ENCODE measurements at regions not wholly inside any gene's neighbourhood (a gene's known extent, or its start where the extent isn't known, plus 50 kb on each side); places are given as distances from the start of the nearest gene placed in this dataset.
"Not testable (repeated sequence)": the region's sequence is repeated elsewhere in the genome, so short reads cannot be mapped to it uniquely, and the experiment has no call there.

DNA sequence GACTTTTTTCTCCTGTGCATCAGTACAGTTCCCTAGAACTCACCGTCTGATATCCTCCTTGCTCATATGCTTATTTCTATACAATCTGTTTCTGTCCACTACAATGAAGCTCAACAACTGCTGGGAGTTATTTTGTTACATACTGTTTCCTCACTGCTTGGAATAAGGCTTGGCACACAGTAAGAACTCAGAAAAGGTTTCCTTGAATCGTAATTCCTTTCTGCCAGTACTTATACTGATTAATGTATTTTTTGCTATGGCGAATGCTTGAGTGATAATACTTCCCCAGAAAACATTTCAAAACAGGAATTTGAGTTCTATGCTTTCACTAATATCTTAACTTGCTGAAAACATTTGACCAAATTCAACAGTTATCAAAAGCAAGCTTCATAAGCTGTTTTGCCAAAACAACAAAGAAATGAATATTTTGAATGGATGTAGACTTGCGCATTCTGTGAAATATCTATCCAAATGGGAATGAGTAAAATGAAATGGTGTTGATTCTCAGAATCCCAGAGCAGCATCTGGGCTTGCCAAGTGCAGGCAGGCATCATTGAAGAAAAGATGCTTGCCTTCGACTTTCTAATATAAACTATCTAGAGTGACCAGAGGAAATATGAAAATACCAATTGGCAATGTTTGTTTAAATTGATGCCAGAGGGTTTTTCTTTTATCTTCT, 286.3 kb downstream of the RAP2B start:
- peak; percentile 16 for DNase-seq

DNA sequence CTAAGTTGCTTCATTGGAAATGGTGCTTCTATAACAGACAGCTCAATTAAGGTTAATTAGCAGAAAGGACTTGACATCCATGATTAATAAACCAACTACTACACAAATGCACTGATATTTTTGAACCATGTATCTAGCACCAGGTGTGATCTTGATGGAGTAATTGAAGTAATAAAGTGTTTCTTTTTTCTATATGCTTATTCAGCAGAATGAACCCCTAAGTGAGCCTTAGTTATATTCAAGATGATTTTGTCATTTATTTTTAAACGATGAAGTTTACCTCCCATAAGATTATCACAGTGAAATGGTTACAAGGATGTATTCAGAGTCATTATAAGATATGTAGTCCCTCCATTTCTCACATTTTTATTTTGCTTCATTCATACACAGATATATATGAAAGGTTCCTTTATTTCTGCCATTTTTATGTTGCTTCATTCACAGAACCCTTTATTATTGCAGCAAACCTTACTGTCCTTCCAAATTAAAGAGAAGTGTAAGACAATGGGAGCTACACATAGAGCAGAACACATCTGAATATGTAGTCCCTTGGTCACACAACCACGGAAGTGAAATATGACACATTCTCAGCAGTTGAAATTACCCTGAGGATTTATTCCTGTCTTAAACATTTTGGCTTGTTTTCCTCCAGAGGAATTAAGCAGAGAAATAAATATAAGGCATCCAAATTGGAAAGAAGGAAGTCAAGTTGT, 295.0 kb downstream of the RAP2B start:
- no peak for DNase-seq

DNA sequence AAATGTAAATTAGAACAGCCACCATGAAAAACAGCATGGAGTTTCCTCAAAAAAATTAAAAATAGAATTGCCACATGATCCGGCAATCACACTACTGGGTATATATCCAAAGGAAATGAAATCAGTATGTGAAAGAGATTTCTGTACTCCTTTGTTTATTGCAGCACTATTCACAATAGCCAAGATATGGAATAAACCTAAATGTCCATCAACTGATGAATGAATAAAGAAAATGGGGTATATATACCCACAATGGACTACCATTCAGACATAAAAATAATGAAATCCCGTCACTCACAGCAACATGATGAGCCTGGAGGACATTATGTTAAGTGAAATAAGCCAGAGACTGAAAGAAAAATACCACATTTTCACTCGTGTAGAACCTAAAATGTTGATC, 296.9 kb downstream of the RAP2B start:
- no peak for DNase-seq

DNA sequence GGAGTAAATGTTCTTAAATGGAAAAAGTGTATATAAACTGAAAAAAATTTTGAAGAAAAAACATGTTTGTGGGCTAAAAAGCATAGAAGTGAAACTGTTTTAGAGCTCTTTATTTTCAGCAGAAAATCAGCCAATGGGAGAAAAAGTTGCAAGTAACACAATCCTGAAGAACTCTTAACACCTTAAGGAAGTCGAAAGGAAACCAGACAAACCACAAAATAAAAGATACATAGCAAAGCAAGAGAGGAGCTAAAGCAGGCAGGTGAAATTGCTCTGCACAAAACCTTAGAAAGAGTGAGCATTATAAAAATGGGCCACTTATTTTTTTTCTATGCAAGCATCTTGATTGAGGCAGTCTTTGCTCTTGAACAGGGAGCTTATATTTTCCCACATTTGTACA, 300.5 kb downstream of the RAP2B start:
- no peak for DNase-seq

DNA sequence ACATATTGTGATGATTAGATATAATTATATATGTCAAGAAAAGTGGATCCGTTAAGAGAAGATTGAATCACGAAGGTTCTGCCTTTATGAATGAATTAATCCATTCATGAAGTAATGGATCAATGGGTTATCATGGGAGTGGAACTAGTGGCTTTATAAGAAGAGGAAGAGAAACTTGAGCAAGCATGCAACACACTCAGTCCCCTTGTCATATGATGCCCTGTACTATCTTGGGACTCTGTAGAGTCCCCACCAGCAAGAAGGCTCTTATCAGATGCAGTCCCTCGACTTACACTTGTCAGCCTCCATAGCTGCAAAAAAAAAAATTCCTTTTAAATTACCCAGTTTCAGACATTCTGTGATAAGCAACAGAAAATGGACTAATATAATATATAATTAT, 301.9 kb downstream of the RAP2B start:
- no peak for DNase-seq

DNA sequence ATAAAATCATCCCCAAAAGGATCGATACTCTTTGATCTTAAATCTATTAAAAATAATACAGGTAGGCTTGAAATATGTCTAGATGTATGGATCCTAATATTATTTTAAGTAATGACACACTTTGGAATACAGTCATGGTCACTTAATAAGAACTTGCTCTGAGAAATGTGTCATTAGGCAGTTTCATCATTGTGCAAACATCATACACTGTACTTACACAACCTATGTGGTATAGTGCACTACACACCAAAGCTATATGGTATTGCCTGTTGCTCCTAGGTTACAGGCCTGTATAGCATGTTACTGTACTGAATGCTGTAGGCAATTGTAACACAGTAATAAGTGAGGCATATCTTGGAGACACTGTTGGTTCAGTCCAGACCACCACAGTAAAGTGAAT, 307.1 kb downstream of the RAP2B start:
- DNase-seq = no peak

DNA sequence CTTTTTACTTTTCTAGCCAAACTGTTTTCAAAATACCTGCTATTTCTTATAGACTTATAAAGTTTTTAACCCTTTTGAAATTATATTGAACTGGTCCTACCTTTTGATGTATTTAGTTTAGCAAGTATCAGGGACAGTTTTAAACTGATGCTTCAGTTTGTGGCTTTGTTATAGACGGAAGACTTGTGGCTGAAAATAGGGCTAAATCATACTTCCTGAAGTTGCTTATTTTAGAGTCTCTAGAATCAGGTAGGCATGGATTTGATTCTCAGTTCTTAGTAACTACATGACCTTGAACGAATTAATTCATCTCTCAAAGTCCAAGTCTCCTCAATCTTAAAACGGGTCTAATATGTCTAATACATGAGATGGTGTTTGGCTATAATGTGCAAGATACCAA, 322.8 kb downstream of the RAP2B start:
- DNase-seq = no peak

DNA sequence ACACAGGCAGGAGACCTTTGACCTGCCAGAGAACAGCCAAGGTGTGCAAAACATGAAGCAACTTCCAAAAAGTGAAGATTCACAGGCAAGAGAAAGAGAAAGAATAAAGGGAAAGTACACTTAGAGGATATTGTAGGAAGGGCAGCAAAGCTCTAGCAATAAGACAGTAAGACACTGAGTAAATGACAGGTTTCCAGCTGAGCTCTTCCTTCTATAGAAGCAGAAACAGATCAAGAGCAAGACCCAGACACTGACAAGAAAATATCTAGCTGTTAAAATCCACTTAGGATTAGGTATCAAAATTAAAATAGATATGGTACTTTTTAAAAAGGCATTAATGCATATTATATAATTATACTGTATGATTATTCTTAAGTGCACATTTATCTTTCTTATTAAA, 333.4 kb downstream of the RAP2B start:
- DNase-seq = no peak

DNA sequence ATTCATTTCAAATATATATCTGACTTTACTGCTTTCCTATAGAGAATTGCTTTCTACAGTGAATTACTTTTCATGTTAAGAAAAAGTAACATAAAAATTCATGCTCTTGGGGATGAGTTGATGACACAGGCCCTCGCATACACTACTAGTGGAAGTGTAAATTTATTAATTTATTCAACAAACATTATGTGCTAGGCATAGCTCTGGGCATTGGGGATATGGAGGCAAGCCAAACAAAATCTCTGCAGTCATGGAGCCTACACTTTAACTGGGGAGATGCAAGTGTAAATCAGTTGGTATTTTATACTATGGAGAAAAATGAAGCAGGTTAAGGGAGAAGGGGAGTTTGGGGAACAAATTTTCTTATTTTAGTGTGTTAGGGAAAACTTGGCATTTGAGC, 340.7 kb downstream of the RAP2B start:
- DNase-seq = no peak

DNA sequence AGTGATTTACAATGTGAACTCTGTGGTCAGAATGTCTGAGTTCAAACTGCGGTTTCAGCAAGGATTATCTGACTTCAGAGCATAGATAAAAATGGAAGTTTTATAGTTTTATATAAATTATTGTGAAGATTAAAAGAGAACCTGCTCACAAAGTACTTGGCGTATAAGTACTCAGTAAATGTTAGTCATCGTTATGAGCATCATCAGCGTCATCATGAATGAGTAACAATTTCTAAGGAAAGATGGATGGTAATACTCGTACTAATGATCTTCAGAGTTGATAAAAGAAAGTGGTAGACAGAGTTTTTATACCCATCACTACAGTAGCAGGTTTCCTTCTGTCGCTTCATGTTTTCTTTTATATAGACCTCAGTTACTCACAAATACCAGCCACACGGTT, 341.8 kb downstream of the RAP2B start:
- no peak for DNase-seq

DNA sequence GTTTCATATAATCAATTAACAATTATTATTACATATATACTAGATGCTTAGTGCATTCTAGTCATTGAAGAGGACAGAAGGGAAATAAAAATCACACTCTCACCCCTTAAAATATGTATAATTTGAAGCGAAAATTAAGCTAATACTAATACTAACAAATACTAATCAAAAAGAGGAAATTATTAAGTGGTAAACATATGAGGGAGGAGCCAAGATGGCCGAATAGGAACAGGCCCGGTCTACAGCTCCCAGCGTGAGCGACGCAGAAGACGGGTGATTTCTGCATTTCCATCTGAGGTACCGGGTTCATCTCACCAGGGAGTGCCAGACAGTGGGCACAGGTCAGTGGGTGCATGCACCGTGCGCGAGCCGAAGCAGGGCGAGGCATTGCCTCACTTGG, 344.2 kb downstream of the RAP2B start:
- DNase-seq = not testable (repeated sequence)

DNA sequence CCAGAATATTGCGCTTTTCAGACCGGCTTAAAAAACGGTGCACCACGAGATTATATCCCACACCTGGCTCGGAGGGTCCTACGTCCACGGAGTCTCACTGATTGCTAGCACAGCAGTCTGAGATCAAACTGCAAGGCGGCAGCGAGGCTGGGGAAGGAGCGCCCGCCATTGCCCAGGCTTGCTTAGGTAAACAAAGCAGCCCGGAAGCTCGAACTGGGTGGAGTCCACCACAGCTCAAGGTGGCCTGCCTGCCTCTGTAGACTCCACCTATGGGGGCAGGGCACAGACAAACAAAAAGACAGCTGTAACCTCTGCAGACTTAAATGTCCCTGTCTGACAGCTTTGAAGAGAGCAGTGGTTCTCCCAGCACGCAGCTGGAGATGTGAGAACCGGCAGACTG, 344.7 kb downstream of the RAP2B start:
- not testable (repeated sequence) for DNase-seq

DNA sequence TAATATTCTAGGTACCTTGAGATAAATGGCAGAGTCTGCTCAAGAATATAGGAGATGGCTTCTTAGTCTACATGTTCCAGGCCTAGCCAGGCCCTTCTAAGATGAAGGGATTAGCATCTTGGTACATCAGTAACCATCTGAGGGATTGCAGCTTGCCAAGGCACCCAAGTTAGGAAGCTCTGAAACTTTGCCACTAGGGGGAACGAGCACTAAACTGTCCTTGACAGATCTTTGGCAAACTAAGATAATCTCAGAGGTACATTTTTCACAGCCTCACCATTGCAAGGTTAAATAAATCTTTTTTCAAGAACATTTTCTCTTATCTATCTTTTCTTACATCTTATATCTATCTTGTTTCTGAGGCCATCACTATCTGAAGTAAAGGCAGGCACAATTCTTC, 351.2 kb downstream of the RAP2B start:
- DNase-seq = no peak

DNA sequence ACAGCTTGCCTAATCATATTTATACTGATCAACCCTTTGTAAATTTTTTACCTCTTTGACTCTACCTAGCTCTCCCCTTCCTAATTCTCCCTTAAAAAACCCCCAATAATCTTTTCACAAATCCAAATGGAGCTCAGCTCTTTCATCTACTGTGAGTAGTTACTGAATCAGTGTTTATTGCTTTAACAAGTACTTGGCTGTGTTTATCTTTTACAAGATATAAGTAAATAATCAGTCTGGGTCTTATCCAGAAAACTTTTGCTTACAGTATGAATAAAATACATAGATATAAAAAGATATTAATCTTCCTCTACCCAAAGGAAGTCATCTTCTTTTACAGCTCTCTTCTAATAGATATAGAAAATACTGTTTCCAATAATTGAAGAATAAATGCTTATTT, 366.4 kb downstream of the RAP2B start:
- no peak for DNase-seq

DNA sequence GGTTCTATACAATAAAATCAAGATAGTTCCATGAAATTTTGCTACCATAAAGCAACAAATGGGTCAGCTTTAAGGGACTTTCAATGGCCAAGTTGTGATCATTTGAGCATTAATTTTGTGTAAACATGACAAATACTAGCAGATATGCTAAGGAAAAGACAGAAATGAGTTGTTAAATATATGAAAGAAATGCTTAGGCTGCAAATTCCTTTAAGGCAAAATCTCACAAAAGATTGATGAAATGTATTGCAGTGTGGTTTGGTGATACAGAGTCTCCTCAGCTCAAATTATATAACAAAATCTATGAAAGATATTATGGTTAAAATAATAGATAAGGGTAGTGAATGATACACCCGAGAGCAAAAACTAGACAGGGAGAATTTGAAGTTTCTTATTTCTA, 377.2 kb downstream of the RAP2B start:
- no peak for DNase-seq

DNA sequence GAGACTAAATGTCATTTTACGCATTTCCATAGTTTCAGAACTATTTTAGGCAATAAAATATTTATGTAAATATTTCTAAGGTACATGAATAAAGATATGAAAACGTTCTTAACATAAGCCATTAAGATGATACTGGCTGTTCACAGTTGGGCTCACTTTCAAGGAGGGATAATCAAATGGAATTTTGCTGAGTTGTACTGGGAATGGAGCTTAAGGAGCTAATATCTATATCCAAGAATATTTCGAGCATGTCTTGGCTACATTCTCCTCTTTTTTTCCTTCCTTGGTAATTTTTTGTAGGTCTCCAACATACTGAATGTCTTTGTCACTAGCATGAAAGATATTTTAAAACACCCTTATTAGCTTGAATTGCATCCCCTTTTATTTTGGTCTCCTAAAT, 383.4 kb downstream of the RAP2B start:
- DNase-seq = no peak

DNA sequence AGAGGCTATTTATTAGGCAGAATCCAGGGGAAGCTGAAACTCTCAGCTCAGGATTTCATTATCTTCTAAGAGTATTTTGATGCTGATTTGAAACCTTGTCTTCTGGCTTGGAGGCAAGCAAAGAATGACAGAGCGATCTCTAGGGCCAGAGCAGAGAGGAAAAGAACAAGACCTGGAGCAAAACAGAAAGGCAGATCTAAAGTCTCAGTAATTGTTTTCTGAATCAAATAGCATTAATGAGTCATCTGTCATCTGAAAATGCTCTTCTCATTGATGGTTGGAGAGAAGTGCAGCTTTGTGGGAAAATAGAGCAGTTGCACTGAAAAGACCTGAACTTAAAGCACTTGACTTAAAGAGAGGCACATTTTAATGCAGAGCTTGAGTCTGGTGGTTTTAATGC, 385.9 kb downstream of the RAP2B start:
- DNase-seq = no peak

DNA sequence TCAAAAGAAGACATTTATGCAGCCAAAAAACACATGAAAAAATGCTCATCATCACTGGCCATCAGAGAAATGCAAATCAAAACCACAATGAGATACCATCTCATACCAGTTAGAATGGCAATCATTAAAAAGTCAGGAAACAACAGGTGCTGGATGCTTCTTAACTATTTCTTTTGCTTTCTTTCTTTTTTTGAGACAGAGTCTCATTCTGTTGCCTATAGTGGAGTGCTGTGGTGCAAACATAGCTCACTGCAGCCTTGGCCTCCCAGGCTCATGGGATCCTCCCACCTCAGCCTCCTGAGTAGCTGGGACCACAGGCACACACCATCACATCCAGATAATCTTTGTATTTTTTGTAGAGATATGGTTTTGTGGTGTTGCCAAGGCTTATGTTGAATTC, 387.7 kb downstream of the RAP2B start:
- not testable (repeated sequence) for DNase-seq

DNA sequence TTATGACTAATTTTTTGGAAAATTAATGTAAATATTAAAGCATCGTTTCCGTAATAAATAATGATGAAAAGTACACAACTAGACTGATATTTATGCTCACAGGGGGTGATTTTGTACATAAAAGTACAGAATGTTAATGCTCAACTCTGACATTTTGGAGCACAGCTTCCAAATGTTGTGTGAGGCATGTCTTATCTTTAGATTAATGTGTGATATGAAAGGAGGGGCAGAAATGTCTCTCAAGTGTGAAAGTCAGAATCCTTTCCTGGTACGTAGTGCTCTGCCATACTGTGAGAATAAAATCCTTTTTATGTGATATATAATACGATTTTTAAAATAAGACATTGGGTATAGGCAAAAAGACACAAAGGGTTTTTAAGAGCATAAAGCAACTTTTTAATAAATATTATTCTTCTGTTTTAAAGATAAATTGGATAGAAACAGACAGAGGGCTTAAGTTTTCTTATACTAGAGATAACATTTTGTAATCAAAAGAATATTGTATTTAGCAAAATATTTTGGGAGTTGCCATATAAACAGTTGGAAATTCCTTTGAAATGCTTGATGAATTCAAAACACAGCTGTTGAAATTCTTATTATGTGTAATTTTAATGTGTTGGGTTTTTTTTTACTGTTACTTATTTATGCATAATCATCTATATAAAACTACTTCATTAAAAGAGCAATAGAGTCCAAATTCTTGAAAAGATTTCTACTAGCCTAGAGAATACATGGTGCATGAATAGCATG, 389.7 kb downstream of the RAP2B start:
- DNase-seq = no peak

DNA sequence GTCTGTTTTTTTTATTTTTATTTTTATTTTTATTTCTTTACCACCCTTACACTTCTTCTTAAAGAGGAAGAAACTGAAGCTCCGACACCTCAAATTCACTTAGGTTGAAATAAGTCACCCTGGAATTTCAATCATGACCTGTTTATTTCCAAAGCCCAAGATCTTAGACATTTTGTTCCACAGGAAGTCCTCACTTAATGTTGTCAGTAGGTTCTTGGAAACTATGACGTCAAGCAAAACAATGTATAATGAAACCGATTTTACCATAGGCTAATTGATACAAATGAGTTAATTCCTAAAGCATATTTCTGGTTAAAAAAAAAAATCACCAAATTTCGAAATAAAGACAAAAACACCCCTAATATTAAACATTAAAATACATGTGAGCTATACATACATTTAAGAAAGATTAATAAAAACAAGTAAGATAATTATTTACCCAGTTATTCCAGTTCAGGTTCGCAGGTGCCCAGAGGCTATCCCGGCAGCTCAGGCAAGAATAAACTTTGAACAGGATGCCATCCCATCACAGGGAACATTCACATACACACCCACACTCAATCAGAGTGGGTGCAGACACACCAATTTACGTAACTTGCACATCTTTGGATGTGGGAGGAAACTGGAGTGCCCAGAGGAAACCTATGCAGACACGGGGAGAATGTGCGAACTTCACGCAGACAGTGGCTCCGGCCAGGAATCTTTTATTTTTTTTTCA, 391.0 kb downstream of the RAP2B start:
- no peak for DNase-seq

DNA sequence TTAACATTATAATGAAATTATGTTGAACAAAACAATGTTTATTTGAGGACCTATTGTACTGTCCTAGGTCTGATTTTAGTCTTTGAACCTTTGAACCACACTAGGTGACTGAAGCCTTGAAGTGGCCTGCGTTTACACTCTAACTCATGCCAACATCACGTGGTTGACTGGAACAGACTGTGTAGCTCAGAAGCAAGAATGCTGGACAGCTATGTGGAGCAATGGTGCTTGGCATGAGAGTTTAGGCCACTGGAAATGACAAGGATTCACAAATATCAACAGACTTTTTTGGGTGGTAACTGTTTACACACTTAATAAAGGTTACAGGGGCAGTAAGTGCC, 391.5 kb downstream of the RAP2B start:
- DNase-seq = no peak

DNA sequence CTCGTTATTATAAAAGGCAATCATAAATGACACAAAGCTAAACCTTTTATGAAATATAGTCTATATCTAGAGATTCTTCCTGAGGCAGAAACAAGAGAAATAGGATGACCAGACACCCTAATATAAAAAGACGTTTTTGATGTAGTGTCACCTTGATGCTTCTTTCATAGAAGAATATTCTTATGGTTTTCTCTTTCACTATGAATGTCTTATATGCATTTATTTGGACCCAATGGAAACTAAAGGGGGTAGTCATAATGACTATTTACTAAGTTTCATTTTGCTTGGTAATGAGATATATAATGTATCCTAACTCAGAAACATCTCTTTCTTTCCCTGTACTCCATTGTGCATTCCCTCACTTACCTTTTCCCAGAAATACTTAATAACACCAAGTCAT, 393.9 kb downstream of the RAP2B start:
- DNase-seq = no peak

DNA sequence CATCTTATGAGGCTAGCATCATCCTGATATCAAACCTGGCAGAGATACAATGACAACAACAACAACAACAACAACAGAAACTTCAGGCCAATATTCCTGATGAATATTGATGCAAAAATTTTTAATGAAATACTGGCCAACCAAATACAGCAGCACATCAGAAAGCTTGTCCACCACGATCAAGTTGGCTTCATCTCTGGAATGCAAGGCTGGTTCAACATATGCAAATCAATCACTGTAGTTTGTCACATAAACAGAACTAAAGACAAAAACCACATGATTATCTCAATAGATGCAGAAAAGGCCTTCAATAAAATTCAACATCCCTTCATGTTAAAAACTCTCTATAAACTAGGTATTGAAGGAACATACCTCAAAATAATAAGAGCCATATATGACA, 397.3 kb downstream of the RAP2B start:
- not testable (repeated sequence) for DNase-seq

DNA sequence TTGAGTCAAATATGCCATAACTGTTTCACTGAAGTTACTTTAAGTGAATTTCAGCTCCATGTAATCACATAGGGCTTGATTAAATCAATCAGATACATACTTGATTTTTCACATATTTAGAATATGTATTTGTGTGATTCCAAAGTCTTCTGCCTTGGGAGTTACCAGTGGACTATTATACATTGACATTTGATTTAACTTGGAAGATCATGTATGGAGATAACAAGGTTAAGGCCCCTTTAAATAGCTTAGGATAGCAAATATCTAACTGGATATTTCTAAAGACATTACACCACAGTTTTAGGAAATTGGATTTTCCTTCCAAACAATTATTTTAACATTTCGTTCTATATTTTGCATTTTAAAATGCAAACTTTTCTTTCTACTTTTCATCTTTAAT, 405.0 kb downstream of the RAP2B start:
- DNase-seq = no peak

All from NCI-H226 (cell line).